ENCODE measurements at regions not wholly inside any gene's neighbourhood (a gene's known extent, or its start where the extent isn't known, plus 50 kb on each side); places are given as distances from the start of the nearest gene placed in this dataset.
"Not testable (repeated sequence)": the region's sequence is repeated elsewhere in the genome, so short reads cannot be mapped to it uniquely, and the experiment has no call there.

DNA sequence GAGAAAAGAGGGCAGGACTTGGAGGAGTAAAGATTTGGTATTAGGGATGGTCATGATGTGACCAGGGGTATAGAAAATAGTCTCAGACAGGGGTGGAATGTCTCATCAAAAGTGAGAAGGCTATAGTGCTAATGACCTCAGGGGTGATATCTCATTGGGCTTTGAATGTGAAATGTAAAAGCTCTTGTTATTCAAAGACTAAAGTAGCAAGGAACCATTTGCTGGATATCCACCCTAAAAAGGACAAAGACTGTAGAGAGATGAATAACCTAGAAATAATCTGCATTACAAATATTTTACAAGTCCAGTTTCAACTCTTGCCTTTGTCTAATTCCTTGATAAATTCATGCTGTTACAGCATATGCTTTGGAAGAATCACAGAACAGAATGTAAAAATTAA, 224.4 kb downstream of the ICOS start:
- TF ChIP-seq, protein P1, sequence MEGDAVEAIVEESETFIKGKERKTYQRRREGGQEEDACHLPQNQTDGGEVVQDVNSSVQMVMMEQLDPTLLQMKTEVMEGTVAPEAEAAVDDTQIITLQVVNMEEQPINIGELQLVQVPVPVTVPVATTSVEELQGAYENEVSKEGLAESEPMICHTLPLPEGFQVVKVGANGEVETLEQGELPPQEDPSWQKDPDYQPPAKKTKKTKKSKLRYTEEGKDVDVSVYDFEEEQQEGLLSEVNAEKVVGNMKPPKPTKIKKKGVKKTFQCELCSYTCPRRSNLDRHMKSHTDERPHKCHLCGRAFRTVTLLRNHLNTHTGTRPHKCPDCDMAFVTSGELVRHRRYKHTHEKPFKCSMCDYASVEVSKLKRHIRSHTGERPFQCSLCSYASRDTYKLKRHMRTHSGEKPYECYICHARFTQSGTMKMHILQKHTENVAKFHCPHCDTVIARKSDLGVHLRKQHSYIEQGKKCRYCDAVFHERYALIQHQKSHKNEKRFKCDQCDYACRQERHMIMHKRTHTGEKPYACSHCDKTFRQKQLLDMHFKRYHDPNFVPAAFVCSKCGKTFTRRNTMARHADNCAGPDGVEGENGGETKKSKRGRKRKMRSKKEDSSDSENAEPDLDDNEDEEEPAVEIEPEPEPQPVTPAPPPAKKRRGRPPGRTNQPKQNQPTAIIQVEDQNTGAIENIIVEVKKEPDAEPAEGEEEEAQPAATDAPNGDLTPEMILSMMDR (IDR thresholded peaks at IDR 0.05; ENCODE audit: insufficient read depth, low read length, severe bottlenecking), result no peak
- FAIRE-seq, result no peak
- DNase-seq (ENCODE audit: low read depth), result no peak
- Histone ChIP-seq H3K36me3 (ENCODE audit: control insufficient read depth, insufficient read depth, low read length) (no peaks in the 10 kb centered on the region), H3K4me3 (ENCODE audit: low read depth, low read length) (no peak overlapping the region), H3K27me3 (ENCODE audit: control insufficient read depth, insufficient read depth, low read length) (no peaks in the 10 kb centered on the region)

DNA sequence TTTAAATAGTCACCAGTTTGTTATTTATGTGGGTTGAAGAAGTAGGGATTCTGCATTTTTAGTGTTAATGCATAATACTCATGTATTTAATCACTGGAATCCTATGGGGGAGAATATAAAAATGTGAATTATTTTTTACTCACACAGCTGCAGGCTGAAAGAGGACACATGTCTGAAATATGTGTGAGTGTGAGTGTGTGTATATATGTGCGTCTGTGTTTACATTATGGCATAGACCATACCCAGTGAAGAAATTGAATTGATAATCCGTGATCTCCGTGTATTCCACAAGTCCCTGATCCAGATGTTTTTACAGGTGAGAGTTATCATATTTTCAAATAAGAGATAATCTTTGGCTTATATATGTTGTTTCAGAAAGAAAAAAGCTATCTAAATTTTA, 225.3 kb downstream of the ICOS start:
- H3K27me3 ChIP-seq (ENCODE audit: control insufficient read depth, insufficient read depth, low read length), result no peaks in the 10 kb centered on the region
- no peak for FAIRE-seq
- no peaks in the 10 kb centered on the region for H3K36me3 ChIP-seq (ENCODE audit: control insufficient read depth, insufficient read depth, low read length)
- no peak for DNase-seq (ENCODE audit: low read depth)
- H3K4me3 ChIP-seq (ENCODE audit: low read depth, low read length), result no peak overlapping the region
- TF ChIP-seq, protein P1 (IDR thresholded peaks at IDR 0.05; ENCODE audit: insufficient read depth, low read length, severe bottlenecking), result no peak

DNA sequence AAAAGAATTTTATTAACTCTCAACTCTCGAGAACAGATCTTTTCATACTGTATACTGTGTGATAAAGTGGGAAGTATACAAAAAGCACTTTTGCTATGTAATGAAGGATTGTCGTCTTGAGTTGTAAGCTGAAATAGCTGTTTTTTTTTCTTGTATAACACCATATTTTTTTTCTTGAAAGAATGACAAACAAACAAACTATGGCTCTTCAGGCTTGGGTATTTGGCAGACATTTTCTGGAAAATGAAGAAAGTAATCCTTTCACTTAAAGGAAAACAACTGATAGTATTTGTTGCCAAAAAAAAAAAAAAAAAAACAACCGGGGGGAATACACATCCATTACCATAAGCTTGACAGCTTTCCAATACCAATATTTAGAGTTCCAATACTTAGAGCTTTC, 230.4 kb downstream of the ICOS start:
- no peak for FAIRE-seq
- no peak overlapping the region for H3K4me3 ChIP-seq (ENCODE audit: low read depth, low read length)
- no peaks in the 10 kb centered on the region for H3K36me3 ChIP-seq (ENCODE audit: control insufficient read depth, insufficient read depth, low read length)
- TF ChIP-seq, protein P1 (IDR thresholded peaks at IDR 0.05; ENCODE audit: insufficient read depth, low read length, severe bottlenecking), result no peak
- peaks cover under 1% of the 10 kb centered on the region for H3K27me3 ChIP-seq (ENCODE audit: control insufficient read depth, insufficient read depth, low read length)
- no peak for DNase-seq (ENCODE audit: low read depth)

DNA sequence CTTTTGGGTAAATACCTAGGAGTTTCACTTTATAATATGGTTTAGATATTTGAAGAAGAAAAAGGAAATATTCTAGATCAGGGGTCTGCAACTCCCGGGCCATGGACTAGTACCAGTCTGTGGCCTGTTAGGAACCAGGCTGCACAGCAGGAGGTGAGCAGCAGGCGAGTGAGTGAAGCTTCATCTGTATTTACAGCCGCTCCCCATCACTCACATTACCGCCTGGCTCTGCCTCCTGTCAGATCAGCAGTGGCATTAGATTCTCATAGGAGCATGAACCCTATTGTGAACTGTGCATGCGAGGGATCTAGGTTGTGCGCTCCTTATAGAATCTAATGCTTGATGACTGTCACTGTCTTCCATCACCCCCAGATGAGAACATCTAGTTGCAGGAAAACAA, 231.1 kb downstream of the ICOS start:
- FAIRE-seq; H3K4me3 ChIP-seq (ENCODE audit: low read depth, low read length); H3K27me3 ChIP-seq (ENCODE audit: control insufficient read depth, insufficient read depth, low read length); H3K36me3 ChIP-seq (ENCODE audit: control insufficient read depth, insufficient read depth, low read length); DNase-seq (ENCODE audit: low read depth): not testable (repeated sequence)

DNA sequence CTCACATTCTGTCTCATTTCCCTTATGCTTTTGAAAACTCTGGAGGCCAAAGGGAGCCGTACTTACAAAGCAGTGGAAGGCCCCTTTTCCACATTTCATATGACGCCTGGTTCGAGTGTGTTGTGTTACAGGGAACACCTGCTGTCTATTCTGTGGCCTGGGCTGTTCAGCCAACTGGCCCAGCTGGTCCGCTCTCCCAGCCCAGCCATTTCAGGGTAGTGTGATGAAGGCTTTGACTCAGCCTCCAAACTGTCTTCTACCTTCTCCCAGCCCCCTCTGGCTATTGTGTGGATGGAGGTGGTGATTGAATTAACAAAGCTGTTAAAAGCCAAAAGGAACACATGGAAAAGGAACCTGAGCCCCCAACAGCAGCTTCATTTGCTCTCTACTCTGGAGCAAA, 233.8 kb downstream of the ICOS start:
- DNase-seq (ENCODE audit: low read depth), result no peak
- TF ChIP-seq, protein P1 (IDR thresholded peaks at IDR 0.05; ENCODE audit: insufficient read depth, low read length, severe bottlenecking), result no peak
- H3K4me3 ChIP-seq (ENCODE audit: low read depth, low read length), result no peak overlapping the region
- peak; percentile 58 for FAIRE-seq
- H3K36me3 ChIP-seq (ENCODE audit: control insufficient read depth, insufficient read depth, low read length), result no peaks in the 10 kb centered on the region
- peaks cover 2% of the 10 kb centered on the region for H3K27me3 ChIP-seq (ENCODE audit: control insufficient read depth, insufficient read depth, low read length)

DNA sequence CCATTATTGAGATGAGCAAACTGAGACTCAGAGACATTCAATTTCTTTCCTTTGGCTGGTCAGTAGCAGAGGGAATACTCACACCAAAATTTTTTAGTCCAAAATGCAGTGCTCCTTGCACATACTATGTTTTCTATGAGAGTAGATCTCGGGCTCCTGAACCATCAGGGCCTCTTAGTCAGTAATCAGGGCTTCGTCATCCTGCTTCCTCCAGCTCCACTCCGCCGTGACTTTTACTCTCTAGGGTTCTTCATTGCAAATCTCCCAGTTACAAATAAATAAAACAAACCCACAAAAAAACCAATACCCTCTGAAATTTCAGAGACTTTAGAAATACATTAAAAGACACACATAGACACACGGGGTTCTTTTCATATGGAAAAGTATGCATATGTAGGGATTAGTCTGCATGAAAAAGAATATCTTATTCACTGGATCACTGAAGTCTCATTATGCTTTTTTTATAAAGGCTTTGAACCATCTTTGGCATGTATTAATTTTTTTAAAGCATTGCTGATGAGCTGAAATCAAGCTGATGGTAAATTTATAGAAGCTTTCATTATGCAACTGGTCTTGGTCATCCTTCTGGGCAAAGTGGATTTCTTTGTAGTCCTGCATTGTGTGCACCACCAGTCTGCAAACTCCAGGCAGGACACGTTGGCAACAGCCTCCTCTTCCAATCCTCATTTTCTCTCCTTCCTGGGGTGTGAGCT, 235.0 kb downstream of the ICOS start:
- no peak for FAIRE-seq
- no peaks in the 10 kb centered on the region for H3K36me3 ChIP-seq (ENCODE audit: control insufficient read depth, insufficient read depth, low read length)
- H3K27me3 ChIP-seq (ENCODE audit: control insufficient read depth, insufficient read depth, low read length), result peaks cover 2% of the 10 kb centered on the region
- DNase-seq (ENCODE audit: low read depth), result no peak
- TF ChIP-seq, protein P1 (IDR thresholded peaks at IDR 0.05; ENCODE audit: insufficient read depth, low read length, severe bottlenecking), result no peak
- no peak overlapping the region for H3K4me3 ChIP-seq (ENCODE audit: low read depth, low read length)
